ENCODE measurements at regions not wholly inside any gene's neighbourhood (a gene's known extent, or its start where the extent isn't known, plus 50 kb on each side); places are given as distances from the start of the nearest gene placed in this dataset.

DNA sequence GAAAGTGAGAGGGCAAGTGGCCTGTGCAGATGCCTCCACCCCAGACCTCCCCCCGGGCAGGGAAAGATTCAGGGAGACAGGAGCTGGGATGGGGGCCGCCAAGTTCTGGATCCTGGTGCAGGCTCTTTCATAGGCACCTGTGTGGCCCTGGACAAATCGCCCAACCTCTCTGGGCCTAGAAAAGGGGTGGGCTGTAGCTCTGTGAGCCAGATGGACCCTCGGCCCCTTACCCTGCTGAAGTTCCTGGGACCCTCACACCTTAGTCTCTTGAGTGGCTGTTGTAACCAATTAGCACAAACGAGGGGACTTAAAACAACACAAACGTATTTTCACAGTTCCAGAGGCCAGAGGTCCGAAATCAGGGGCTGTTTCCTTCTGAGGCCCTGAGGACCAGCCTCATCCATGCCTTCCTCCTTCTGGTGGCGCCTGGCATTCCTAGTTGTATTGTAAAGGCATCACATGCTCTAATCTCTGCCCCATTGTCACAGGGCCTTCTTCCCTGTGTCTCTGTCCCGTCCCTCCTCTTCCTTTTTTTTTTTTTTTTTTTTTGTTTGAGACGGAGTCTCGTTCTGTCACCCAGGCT is 352.6 kb downstream of the SEC14L1 start:
- no peak for DNase-seq

DNA sequence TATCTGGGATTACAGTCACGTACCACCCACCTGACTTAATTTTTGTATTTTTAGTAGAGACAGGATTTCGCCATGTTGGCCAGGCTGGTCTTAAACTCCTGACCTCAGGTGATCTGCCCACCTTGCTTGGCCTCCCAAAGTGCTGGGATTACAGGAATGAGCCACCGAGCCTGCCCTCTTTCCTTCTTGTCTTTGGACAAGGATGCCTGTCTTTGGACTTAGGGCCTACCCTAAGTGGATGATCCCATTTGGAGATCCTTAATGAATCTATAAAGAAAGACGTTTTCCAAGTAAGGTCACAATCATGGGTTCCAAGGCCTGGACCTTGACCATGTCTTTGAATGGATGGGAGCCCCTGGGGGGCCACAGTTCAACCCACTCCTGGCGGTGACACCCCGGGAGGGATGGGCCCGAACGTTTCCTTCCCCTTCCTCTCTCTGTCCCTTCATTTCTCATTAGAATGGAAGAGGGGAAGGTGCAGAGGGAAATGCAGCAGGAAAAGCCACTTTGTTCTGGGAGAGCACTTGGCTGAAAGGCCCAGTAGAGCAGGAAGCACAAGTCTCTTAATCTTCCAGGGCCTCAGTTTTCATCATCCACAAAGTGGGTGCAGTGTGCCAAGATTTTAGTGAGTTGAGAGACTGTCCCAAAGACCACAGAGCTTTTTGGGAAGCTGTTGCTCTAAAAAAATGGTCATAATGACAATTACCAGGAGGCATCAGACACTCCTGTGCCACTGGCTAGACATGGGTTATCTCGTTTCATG is 353.3 kb downstream of the SEC14L1 start:
- DNase-seq: no peak

DNA sequence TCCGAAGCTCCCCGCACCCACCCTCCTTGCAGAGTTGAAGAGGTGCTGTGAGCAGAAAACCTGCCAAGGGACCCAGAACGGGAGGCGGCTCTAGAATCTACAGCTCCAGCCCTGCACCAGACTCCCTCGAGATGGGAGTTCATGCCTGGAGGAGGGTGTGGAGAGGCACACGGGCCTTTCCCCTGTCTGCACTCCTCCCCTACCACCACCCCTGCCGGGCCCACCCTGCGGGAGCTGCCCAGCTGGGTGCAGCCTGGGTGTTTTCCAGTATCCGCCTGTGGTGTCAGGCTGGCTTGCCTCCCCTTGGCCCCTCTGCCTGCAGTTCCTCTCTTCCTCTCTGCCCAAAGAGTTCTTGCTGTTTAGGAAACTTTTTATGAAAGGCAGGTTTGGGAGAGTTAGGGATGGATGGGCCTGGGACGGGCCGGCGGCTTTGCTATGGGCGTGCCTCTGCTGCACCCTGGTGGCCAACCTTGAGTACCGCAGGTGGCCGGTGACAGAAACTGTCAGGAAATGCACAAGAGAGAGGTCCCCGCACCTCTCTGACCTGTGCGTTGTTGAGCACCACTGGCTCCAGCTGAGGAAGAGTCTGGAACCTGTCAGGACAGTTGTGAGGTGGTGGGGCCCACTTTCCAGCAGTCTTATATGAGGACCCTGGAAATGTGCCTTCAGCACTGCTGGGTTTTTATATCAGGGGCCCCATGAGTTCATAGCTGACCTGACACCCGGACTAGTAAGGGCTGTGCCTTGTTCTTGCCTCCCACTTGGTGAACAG is 354.1 kb downstream of the SEC14L1 start:
- DNase-seq: no peak

DNA sequence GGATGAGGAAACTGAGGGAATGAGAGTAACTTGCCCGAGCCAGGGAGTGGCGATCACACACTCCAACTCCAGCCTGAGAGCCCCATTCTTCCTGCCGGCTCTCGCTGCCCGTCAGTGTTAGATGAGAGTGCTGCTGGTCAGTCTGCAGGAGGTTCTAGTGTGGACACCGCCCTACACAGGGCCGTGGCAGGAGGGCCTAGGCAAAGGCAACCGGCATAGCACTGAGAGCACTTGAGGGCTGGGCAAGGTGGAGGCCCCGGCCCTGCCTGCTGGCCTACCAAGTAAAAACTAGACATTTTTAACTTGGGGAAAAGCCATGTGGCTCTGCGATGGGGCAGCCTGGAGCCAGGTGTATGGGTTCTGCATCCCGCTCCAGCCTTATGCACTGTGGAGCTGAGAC is 354.8 kb downstream of the SEC14L1 start:
- DNase-seq: no peak

DNA sequence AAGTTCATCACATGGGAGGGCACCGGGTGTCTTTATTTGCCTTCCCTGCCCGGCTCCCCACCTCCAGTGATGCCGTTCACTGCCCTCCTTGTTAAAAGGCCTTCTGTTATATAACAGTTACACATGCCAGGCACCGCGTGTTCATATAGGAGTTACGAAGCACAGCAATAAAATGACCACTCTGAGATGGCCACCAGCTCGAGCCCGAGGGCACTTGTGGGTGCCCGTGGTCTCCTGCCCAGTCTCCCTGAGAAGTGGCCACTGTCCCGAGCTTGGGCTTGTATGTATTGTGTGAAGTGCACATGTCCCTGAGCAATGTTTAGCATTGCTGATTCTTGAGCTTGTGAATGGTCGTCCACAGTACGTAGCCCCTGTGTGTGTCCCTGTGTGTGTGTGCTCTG is 355.6 kb downstream of the SEC14L1 start:
- DNase-seq: no peak

DNA sequence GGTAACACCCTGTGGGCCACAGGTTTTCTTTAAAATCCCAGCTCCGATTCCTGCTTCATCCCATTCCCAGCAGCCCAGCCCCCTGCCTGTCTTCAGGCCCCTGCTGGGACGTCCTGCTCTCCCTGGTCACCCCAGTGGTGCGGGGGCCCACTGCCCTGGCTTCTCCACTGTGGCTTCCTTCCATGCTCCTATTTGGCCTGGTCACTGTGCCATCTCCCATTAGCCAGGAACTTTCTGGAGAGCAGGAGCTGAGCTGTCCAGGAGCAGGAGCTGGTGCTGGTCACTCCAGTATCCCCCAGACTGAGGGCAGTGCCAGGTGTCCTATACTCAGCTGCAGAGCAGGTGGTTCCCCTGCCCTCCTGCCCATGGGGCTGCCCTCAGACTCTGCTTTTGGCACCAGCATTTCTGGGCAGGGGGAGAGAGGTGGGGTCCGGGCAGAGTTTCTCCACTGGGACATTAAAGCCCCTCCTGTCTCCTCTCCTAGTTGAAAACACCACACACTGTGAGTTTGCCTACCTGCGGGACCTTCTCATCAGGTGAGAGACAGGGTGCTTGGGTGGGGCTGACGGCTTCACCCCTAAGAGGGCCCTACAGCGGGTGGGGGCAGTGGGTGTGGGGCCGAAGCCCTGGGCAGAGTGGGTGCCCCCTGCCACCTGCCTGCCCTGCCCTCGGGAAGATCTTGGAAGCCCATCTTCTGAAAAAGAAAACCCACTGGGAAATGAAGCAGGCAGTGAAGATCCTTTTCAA is 356.2 kb downstream of the SEC14L1 start:
- DNase-seq: no peak

DNA sequence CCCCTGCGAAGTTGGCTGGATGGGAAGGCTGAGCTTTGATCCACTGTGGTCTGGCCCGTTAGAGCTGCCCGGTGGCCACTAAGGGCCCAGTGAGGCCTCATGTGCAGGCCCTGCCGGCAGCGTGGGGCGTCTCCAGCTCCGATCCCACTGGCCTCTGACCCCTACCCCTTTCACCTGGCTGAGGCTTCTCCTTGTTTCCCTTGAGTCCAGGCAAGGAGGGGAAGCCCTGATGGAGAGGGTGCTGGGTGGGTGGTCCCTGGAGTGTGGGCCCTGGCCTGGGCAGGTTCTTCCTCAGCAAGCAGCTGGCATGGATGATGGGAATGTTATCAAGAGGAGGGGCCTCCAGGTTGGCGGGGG is 356.8 kb downstream of the SEC14L1 start:
- DNase-seq: no peak

DNA sequence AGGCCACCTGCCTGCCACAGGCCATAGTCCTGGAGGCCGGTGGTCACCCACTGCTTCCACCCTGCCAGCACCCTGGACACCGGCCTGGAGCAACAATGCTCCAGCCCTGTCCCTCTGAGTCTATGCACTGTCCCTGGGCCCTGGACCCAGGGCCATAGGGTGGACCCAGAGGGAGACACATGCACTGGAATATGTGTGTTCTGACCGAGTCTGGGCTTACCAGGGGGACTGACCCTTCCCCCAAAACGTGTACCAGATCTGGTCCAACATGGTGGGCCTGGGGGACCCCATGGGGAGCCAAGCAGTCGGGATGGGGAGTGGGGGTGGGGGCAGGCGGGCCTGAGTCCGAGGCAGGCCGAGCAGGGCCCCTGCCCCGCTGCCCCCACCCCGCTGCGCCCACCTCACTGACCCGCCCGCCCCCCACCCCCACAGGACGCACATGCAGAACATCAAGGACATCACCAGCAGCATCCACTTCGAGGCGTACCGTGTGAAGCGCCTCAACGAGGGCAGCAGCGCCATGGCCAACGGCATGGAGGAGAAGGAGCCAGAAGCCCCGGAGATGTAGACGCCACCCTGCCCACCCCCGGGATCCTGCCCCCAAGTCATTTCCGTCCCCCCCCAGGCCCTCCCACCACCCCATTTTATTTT is 357.4 kb downstream of the SEC14L1 start:
- DNase-seq: no peak

DNA sequence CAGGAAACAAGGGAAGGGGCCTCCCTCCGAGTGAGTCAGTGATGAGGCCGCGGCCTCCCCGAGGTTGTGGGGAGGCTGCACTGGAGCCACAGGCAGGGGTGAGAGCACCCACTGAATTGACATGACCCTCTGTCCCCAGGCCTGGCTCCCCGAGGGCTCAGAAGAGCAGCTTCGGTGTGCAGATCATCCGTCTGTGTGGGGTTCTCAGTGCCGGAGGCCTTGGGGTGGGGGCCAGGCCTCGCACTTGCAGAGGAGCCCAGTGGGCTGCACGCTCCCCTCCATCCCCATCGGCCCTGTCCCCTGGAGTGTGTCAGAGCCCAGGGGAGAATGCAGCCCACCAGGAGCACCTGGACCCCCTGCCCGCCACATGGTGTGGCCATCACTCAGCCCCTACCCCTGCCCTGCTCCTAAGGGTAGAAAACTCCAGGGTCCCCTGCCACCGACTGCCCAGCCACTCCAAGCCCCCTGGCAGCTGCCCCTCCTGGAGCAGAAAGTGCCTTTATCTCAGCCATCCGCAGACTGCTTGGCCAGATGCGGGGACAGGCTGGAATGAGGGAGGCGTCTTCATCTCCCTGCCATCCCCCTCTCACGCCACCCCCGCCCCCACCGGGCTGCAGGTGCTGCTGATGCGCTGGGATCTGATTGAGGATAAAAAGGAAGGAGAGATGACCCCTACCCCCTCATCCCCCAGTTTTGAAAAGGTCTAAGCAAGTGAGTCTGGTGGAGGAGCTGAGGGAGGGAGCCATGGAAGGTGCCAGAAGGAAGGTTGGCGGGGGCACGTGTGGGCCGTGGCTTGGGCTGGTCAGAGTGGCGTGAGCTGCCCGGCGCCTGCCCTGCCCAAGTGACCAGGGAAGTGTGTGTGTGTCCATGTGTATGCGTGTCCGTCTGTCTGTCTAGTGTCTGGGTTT is 358.3 kb downstream of the SEC14L1 start:
- no peak for DNase-seq

DNA sequence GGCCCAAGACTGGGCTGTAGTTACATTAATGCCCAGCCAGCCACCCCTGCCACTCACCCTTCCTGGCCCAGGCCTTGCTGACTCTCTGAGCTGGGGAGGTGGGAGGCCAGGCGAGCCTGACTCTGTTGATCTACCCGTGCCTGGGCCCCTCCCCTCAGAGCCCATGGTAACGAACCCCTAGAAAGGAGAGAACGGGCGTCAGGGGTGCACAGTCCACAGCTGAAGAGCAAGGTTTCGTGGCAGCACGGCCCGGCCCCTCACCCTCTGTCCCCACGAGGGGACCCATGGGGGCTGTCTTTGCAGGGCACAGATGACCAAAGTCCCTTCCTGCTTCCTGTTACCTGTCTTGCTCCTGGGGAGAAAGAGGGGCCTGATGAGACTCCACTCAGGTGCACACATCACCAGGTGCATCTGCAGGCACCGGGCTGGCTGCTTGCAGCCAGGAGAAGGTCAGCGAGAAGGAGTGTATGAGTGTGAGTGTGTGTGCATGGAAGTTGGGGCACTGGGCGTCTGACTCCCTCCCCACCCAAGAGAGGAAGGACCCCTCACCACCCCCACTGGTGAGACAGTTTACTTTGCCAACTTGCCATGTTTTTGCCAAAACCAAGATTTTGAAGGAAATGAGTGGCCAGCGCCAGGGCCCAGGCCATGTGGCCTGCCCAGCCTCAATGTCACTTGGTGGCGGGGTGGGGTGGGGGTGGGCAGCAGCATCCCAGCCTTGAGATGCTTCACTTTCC is 359.1 kb downstream of the SEC14L1 start:
- no peak for DNase-seq

DNA sequence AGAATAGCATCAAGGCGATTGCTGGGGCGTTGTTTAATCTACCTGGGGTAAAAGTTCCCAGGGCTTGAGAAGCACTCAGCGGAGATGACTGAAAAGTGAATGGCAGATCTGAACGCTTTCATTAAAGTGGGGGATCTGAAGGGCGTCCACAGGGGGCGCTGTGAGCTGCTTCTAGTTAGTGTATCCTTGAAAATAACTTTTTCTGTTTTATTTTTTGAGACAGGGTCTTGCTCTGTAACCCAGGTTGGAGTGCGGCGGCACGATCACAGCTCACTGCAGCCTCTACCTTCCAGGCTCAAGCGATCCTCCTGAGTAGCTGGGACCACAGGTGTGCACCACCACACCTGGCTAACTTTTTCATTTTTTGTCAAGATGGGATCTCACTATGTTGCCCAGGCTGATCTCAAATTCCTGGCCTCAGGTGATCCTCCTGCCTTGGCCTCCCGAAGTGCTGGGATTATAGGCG is 360.4 kb downstream of the SEC14L1 start:
- DNase-seq: no peak

DNA sequence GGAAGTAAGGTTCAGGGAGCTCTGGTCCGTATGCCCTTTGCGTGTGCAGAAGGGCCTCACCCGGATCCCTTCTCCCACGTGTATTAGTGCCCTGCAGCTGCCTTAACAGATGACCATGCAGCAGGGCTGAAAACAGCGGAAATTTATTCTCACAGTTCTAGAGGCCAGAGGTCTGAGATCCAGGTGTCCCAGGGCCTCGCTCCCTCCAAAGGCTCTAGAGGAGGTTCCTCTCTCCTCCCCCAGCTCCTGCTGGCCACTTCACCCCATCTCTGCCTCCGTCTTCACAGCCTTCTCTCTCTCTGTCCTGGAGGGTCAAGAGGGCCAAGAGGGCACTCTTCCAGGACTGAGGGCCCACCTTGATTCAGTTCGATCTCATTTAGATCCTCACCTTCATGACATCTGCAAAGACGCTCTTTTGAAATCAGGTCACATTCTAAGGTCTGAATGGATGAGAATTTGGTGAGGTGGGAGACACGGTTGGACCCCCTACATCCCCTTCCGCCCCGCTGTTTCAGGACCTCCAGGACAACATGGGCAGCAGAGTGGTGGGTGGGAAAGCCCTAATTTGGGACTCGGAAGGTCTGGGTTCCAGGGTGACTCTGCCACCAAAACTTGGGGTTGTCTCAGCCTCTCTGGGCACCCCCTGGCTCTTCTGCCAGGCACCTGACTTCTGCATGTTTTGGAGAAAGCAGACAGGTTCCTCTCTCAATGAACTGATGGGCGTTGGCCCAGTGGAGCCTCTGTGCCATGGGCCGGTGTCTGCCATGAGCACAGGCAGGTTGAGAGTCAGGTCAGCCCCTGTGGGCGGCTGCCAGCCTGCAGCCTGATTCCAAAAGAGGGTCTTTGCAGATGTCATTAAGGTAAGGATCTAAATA is 361.2 kb downstream of the SEC14L1 start:
- DNase-seq: no peak

DNA sequence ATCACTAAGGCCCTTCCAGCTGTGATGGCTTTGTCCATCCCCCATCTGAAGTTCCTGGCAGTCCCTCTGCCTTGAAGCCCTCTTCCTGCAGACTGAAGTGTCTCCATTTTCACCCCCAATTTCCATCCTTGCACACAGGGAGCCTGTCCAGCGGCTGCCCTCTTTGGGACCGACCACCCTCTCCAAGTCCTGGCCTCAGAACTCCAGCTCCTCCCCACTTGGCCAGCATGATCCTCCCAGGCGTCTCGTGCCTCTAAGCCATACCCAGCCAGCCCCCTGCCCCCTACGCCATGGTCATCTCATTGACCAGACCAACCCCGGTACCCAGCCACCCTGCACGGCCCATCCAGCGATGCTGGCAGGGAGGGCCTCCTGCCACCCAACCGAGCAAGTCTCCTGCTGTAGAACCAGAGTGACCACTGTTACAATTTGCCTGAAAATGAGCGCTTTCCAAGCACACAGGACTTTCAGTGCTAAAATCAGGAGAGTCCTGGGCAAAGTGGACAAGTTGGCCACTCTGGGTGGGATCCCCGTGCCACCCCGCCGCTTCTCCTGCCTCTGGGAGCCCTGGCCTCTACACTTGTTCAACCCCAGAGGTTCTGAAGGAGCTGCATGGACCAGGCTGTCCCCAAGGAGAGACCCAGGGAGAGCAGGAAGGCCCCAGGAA is 362.0 kb downstream of the SEC14L1 start:
- no peak for DNase-seq

DNA sequence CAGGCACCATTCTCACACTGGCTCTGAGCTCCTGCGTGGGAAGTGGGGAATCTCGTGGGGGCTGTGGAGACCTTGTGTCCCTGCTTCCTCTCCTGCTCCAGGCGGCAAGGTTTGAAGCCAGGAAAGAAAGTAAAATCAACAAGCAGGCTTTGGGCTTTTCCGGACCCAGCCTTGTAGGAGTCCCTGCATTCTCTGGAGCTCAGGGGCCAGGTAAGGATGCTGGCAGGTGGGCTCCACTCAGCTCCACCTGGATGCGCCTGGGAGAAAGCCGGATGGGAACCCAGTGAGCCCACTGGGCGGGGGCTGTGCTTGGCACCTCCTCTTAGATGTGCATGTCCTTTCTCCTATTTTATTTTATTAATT is 362.5 kb downstream of the SEC14L1 start:
- DNase-seq: no peak

DNA sequence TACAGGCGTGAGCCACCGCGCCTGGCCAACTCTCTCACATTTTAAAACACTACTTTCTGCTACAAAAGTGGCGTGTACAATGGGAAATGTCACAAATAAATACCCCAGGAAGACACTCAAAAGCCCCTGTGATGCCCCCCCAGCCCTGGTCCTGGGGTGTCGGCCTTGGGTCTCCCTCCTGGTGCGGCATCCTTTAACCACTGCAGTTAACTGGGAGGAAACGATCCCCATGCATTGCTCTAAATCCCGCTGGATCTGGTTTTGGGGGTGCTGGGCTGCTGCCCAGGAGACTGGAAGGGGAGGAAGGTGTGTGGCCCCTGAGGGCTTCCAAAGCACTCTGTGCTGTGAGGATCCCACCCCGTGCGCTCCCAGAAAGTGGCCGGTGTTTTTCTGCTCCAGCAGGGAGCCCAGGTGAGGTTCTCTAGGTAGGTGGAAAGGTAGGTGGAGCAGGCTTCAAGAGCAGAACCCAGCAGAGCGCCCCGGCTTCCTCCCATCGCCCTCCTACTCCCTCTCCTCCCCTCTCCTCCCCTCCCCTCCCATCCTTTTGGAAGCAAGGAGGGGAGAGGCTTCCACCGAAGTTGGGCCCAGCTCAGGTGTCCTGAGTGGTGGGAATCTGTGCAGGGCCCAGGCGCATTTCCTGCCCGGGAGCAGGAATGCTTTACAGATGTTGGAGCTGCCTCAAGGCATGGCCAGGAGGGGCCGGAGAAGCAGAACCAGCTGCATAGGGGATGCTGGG is 363.3 kb downstream of the SEC14L1 start:
- DNase-seq: no peak

DNA sequence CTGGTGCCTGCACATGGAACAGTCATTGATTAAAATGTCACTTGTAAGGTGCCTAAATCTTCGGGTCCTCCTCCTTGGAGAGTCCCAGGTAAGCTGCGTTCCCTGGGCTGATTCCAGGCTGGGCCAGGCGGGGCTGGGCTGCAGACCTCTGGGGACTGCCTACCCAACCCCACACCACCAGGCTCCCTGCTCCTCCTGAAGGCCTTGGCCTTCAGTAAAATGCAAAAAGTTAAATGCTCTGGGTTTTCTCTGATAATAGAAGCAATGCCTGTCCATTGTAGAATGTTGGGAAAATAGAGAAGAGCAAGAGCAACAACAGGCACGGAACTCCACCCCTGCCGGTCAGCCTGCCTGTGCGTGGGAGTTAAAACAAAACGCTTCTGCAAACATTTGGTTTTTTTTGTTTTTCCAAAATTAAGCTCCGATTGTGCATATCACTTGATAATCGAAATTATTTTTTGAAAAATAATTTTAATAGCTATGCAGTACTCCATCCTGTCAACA is 363.9 kb downstream of the SEC14L1 start:
- no peak for DNase-seq

DNA sequence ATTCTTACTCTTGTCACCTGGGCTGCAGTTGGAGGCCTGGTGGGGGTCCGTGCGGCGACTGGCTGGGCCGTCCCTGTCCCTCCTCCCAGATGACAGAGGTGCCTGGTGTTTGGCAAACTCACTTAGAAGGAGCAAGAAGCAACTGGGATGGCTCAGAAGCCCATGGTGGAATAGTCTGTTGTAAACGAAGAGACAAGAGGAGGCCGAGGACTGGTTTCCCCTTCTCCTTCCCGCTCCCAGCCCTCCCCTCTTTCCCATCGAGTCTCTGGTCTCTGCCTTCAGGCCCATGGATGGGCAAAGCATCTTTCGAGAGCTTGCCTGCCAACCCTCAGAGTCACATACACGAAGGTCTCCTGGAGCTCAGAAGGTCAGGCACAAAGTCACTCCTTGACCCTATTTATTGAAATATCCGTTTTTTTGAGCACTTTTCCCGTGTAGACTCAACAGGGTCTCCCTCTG is 364.4 kb downstream of the SEC14L1 start:
- DNase-seq: no peak

DNA sequence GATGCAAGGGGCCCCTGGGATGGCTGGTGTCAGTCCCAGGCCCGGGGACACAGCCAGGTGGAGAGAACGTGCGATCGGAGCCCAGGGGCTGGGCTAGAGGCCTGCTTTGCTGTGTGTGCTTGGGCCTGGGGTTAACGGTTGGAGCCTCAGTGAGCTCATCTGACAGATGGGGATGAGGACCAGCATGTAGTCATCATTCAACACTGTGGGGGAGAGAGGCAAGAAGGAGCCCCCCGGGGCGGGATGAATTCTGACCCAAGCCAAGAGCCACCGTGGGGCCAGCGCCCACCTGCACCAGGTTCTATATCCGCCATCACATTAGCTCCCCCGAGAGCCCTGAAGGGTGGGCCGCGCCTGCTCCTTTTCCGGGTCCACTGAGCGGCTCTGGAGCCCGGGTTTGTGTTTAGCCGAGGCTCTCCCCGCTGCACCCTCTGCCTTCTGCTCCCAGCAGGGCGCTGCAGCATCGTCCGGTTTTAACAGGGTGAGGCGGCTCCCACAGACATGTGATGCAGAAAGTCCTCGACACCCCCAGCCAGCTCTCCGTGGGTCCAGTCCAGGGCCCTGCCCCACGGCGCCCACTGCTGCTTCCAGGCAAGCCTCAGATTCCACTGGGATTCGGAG is 365.7 kb downstream of the SEC14L1 start:
- DNase-seq: no peak
